NCI-H524 treated with DMSO at 0.1 percent for 48 hours (cell line): ENCODE measurements at regions not wholly inside any gene's neighbourhood (a gene's known extent, or its start where the extent isn't known, plus 50 kb on each side); places are given as distances from the start of the nearest gene placed in this dataset.
A peak's percentile ranks its signal among the peaks of the same experiment; 100 is the strongest.

Experiments used
- DNase-seq: peaks from one replicate; lab custom pipeline; 2025; lab: John Stamatoyannopoulos, UW

DNA sequence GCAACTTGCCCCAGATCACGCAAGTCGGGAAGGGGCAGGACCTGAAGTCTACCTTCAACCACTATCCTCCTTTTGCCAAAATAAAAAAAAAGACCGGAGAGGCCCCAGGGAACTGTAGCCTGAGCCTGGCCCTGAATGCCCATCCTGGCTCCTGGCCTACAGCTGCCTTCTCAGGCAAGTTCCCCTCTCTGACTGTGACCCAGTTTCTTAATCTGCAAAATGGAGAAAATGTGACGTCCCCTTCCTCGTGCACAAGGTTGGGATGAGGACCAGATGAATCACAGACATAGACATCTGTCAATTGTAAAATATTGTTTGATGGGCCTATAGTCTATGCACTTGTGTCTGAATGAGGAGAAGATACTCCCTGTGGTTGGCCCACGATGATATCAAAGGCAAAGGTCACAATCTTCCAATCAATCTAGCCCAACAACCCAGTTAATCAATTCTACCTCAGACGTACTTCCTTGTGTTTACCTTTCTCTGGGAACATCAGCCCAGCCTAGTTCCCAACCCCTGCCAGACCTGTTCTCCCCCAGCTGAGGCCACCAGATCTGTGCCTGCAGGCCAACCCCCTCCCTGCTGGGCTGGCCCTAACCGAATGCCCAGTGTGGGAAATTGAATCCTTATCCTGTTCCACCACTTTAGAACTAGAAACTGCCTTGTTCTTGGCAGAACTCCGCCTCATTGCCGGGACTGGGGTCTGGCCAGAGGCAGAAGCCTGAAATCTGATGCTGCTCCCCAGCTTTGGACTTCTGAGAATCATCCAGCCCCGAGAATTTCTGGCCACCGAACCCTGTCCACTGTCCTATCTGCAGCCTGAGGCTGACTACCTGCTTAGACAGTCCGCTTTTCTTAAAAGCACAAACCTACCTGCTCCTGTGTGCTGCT is 101.8 kb upstream of the LIPC start:
- DNase-seq: no peak

DNA sequence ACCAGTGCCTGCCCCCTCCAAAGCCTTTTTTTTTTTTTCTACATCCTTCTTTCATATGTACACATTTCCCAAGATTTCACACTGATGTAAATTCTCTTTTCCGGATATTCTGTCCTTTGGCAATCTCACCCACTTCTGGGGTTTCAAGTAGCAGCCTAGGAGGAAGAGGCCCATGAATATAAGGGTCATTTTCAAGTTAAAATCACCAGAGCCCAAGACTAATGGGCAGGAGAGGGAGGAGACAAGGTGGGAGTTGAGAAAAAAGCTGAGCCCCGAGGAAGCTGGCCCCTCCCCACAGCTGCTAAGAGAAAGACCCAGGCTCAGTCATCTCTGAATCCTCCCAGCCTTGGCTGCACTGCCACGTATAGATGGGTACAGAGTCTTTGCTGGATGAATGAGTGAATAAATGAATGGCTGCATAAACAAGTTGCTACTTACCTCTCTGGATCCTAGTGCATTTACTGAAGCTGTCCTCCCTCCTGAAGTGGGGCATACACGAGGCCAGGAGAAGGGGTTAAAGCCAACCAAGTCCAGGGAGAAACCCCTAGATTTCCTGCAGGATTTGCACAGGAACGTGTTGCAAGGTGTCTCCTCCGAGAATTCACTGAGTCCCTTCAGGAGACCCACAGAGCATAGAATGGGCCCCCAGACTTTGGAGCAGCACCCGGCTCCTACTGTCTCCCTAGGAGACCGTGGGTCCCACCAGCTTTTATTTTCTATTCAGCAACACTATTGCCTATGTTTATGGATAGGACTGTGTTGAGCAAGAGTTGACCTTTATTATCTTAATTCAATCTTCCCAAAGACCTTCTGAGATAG is 100.8 kb upstream of the LIPC start:
- DNase-seq: no peak

DNA sequence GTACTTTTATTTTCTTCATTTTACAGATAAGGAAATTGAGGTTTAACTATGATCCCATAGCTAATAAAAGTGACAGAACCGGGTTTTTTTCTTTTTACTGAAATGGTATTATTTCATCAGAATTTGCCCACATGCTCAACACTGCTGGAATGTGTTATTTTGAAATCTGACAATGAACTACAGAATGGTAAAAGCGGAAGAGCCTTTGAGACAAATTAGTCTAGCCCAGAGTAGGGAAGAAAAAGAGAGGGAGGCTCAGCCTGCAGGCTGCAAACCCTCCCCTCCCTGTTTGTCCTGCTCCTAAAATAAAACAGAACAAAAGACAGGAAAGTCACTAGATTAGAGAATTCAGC is 100.3 kb upstream of the LIPC start:
- no peak for DNase-seq

DNA sequence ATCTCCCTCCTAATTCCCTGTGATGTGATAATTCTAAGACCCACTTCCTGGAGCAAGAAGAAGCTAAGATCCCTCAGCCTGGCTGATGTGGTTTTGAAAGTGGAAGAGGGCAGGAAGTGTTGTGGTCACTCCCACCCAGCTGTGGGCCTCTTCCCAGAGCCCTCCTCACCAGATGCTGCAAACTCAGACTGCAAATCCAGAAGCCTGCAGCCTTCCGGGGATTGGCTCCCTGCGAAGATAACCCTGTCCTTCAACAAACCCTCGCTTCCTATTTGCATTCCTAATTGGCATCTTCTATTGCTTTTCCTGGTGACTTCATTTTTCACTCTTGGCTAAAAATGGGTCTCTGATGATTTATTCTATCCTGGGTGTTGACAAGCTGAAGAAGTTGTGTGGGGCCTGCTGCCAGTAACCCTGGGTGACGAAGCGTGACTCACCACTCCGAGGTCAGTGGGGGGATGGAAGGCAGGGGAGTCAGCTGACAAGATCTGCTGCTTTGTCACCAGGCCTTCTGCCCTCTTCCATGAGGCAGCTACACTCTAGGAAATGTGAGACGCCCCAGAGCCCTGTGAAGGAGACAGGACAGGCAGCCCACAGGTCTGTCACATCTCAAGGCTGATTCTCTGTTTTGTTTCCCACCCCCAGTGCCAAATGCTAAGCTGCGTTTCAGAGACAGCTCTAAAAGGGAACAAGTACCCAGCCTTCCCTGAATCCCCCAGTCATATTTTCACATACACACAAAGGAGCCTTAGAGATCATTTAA is 99.7 kb upstream of the LIPC start:
- DNase-seq: peak; percentile 99

DNA sequence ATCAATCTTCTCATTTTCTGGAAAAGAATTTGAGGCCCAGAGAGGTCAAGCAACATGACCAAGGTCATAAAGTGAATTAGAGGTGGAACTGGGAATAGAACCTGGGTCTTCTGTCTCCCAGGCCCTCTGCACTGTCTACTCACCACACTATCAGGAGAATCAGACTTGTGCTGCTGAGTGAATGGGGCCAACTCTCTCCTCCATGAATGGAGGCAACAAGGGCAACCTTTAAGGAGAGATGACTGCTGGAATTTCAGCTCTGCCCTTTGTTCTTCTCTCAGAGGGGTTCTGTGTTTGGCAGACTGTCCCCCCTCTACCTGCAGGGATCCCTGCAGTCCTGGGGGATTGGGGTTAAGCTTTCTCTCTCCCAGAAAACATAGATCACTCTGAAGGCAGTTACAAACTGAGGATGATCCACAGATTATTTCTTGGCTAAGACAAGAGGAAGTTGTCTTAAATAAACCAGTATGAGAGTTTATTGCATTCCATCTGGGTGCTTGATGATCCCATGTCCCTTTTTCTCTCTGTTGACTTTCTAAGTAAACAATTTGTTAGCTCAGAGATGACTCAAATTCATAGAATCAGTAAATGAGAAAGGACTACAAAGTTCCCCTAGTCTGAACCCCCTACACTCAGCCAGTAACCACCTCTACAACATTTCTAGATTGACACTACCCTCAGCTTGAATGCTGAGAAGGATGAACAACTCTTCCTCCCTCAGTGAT is 99.0 kb upstream of the LIPC start:
- no peak for DNase-seq

DNA sequence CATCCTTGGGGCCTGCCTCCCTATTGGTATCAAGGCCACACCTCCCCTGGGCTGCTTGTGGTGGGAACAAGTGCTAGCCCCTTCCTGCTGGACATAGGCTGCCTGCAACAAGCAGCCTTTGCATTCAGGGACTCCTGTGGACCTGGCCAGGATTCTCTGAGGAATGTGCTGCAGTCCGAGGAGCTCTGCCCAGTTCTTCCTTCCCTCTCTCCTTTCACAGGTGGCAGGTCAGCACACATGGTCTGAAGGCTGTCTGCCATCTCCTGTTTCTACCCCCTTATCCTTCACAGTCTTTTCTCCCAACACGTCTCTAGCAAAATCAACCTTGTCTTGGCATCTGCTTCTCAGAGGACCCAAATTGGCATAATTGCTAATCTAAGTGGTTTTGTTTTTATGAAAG is 97.0 kb upstream of the LIPC start:
- DNase-seq: no peak

DNA sequence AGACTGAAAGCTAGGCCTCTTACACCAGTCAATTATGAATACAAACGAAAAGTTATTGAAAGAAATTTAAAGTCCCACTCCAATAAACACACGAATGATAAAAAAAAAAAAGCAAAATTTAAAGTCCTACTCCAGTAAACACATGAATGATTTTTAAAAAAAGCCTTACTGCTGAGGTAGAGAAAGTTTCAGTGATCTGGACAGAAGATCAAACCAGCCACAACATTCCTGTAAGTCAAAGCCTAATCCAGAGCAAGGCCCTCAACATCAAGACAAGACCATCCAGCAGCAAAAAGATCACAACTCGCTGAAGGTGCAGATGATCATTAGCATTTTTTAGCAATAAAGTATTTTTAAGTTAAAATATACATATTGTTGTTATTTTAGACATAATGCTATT is 95.6 kb upstream of the LIPC start:
- DNase-seq: no peak

DNA sequence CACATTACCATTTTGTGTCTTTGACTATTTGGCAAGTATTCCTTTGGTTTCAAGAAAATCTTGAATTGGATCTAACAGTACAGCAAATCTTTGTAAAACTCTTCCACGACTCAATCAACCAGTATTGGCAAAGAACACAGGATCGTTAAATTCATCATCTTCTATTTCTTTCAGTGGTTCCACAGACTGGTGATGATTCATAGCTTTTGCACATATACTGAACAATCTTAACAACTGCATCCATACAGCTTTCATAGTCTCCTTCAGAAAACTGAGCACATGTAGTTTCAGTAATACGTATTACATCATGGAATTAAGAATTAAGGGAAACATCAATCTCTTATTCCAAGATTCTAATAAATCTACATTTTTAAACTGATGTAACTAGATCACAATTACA is 91.6 kb upstream of the LIPC start:
- DNase-seq: no peak

DNA sequence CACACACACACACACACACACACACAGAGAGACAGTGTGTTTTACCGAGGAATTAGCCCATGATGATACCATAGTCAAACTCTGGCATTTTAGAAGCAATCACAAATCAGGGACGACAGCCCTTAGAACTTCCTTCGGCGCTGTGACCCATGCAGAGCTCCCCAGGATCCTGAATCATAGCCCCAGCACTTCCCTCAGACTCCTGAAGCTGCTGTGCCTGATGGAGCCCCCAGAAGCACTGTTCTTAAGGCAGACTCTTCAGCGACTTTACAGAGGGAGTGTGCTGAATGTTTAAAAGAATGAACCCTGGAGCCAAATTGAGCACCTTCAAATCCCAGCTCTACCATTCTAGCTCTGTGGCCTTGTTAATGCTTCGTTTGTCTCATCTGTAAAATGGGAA is 89.3 kb upstream of the LIPC start:
- DNase-seq: no peak

DNA sequence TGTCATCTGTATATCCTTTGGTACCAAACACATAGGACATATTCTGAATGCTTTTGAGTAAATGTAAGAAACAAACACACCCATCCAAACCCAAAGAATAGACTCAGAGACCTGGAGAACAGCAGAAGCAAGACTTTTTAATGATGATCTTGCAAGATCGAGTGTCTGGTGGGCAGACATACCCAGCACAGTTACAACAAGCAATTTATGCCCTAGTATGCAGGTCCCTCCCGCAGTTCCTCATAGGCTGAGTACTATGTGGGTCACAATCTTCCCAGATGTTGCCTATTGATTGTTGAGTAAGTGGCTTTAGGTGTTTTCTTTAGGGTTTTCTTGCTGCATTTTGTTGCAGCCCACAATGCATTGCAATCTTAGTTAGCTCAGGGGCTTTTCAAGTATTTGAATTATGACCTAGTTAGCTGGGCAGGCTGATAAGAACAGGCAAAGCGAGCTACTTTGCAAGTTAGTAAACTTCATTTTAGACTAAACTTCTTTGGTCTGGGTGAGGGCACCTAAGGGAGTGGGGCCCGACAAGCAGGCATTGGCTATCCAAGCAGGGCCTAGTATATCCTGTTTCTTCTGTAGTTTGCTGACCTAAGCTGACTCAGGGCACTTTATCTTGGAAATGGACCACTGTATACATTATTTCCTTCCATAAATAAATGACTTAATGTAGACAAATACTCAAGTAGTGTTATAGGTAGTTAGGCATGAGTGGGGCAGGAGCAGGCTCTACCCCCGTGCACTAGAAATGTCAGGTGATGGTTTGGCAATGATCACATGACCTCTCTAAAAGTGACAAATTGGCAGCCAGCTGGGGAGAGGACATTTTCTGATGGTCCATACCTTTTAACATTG is 87.3 kb upstream of the LIPC start:
- DNase-seq: no peak

DNA sequence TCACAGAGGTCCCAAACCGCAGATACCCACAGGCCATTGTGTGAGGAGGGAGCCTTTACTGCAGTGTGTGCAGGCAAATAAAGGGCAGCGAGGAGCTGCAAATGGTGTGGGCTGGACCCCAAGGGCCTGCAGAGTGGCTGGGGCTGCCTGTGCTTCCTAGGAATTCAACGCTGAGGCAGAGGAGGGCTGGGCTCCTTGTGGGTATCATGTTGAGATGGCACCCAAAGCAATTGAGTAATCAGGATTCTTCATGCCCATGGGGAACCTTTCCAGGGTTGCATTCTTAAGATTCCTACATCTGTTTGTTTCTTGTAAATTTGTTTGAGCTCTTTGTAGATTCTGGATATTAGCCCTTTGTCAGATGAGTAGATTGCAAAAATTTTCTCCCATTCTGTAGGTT is 85.4 kb upstream of the LIPC start:
- DNase-seq: no peak

DNA sequence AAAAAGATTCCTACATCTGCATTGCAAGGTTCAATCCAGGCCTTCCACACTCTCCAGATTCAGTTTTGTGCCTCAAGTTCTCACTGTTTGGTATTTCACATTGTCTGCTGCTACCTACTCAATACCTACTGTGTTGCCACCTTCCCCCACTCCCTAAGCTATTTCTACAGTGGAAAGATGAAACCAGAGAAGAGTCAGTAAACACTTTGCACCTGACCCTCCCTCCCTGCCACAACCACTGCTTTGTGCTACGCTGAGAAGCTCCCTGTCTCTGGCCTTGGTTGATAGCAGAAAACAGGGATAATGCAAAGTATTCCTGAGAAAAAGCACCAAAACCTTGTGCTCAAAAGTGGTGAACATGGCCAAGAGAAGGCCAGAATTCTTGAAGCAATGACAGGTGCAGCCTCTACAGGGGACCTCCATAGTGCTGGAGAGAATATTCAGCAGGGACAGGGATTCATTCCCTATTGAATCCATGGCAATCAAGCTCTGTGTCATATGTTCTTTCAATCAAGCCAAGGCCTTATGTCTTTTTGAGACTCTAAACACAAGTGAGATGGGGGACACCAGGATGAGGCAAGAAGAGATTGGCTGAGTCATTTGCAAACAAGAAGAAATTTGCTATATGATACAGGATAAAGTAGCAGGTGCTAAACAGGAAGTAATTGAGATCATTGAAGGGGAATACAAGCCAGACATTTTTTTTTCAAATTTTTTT is 83.5 kb upstream of the LIPC start:
- no peak for DNase-seq

DNA sequence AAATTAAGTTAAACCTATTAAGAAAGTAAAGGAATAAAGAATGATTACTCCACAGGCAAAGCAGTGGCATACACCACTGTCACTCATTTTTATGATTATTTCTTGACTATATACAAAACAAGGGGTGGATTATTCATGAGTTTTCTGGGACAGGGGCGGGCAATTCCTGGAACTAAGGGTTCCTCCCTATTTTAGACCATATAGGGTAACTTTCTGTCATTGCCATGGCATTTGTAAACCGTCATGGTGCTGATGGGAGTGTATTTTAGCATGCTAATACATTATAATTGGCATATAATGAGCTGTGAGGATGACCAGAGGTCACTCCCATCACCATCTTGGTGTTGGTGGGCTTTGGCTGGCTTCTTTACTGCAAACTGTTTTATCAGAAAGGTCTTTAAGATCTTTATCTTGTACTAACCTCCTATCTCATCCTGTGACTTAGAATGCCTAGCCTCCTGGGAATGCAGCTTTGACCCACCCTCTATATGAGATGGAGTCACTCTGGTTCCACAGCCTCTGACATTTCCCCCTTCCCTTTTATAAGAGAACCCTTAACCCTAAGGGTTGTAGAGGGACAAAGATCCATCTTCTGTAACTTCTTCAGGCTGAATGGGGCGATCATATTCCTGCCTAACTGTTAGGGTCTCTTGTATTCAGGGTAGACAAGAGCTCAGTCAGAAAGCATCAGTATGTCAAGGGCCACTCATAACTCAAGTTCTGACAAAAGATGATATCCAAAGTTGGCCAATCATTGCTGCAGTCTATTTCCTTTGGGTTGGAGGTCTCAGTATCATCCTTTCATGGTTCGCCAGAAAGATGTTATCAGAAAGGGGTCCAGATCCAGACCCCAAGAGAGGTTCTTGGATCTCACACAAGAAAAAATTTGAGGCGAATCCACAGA is 79.5 kb upstream of the LIPC start:
- no peak for DNase-seq

DNA sequence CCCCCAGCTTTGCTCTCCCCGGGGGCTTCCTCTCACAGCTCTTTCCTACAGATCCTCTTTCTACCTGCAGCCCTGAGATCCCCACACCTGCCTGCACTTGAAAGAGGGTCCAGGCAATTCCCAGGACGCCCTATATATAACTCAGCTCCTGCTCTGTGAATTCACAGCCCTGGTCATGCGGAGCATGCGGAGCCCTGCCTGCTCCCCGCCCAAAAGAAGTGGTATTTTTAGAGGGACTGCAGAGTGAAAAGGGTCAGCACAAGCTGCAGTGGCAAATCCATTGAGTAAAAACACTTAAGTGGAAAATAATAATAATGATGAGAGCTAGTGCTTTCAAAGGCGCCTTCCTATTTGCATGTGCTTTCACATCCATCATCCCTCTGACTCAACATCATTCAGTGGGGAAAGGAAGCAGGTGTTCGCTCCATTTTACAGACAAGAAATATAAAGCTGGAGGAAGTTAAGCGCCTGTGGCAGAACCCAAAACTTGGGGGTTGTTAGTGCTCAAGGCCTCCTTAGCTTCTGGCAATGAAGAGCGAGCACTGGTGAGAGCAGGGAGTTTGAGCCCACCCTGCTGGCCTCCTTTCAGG is 76.3 kb upstream of the LIPC start:
- DNase-seq: no peak

DNA sequence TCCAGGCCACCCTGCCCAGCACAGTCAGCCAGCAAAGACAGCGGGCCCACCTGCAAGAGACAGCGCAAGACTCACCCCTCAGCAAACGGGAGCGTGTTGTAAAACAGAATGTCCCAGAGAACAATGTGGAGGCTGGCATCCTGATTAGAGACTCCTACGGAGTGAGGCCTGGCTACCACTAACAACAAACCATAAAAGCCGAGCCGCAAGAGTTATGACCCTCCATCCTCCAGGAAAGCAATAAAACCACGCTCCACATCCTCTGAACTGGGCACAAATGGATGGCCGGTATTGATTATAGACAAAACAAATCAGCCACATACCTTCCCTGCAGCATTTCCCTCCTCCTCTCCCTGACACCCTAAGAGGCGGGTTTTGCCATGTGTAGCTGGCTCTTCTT is 75.8 kb upstream of the LIPC start:
- DNase-seq: no peak

DNA sequence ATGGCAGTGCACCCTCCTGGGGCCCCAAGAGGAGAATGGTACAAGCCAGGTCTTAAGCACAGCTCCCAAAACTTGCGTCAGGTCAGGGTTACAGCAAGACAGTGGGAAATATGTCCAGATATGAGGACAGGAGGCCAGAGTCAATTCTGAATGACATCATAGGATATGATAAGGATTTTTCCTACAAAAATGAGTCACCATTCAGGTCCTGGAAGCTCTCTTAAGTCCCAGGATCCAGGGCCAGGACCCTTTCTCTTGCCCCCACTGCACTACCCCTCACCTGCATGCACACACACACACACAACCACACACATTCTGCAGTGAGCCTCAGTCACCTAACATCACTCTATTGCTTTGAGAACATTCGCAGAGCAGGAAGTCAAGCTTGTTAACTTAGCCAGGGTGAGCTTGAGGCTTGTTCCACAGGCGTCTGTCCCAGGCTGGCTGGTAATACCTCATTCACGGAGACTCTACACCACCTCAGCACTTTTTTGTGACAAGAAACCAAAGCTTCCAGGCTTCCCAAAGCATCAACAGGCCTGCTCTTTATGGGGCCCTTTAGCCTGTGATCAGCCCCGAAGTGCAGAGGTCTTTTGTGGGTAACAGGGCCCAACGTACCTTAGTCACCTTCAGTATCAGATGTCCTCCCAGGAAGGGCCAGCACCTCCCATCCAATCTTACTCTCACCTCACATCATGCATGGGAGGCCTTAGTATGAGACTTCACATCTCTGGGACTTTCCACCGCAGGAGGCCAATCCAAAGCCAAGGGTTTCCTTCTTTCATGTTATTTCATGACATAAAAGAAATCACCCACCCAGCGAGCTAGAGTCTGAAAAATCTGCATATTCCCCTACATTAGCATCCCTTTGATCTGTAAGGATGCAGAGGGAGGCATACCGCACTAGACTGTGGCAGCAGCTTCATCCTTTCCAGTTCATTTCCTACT is 74.0 kb upstream of the LIPC start:
- no peak for DNase-seq

DNA sequence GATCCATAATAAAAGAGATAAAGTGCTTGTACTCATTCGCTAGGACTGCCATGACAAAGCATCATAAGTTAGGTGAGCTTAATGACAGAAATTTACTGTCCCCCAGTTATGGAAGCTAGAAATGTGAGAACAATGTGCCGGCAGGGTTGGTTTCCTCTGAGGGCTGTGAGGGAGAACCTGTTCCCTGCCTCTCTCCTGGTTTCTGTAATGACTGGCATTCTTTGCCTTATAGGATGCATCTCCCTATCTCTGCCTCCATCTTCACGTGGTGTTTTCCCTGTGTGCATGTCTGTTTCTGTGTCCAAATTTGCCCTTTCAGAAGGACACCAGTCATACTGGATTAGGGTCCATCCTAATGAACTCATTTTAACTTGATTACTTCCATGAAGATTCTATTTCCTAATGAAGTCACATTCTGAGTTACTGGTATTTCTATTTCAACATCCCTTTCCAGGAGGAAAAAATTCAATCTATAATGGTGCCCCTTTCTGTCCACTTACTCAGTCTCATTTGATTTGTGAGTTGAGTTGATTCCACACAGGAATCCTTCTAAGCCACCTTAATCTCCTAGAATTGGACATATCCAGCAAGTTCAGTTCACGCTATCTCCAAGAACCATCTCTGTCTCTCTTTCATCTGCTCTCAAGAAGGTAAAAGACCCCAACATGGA is 71.2 kb upstream of the LIPC start:
- no peak for DNase-seq
